BLaER1 (cell line): ENCODE measurements at regions not wholly inside any gene's neighbourhood (a gene's known extent, or its start where the extent isn't known, plus 50 kb on each side); places are given as distances from the start of the nearest gene placed in this dataset.

ENCODE experiments used
- H3K27ac ChIP-seq: shearing (Covaris generic); formaldehyde crosslinking; 2 replicates; pipeline ENCODE4 v1.8.1; 2022
- H3K27me3 ChIP-seq: shearing (Covaris generic); formaldehyde crosslinking; 2 replicates; pipeline ENCODE4 v1.8.1; 2022
- H3K36me3 ChIP-seq: shearing (Covaris generic); formaldehyde crosslinking; 2 replicates; pipeline ENCODE4 v1.8.1; 2022
- H3K4me1 ChIP-seq: shearing (Covaris generic); formaldehyde crosslinking; 2 replicates; pipeline ENCODE4 v1.8.1; 2022
- H3K4me2 ChIP-seq: shearing (Covaris generic); formaldehyde crosslinking; 2 replicates; pipeline ENCODE4 v1.8.1; 2022
- H3K4me3 ChIP-seq: shearing (Covaris generic); formaldehyde crosslinking; 2 replicates; pipeline ENCODE4 v1.8.1; 2022
- H3K9ac ChIP-seq: shearing (Covaris generic); formaldehyde crosslinking; 2 replicates; pipeline ENCODE4 v1.8.1; 2022
- H3K9me3 ChIP-seq: shearing (Covaris generic); formaldehyde crosslinking; 2 replicates; pipeline ENCODE4 v1.8.1; 2022
- H4K20me1 ChIP-seq: shearing (Covaris generic); formaldehyde crosslinking; 2 replicates; pipeline ENCODE4 v1.8.1; 2022
- Cebpa-rat ChIP-seq: shearing (Covaris generic); IDR thresholded peaks from 2 replicates; pipeline ENCODE4 v1.8.1; 2022

DNA sequence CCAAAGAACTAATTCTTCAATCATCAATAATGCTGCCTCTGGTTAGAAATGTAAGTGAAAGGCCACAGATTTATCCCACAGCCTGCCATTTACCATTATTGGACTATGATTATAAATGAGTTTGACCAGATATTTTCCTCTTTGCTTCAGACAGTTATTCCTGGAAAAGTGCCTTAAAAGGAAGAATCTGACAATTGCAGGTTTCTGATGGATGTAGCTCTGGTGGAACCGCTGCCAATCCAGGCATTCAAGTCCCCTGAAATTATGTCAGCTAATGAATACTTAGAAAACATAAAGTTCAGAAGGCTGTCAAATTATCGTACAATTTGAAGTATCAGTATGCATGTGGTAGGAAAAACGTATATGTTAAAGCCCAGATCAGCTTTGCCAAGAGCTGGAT, 78.2 kb upstream of the NR4A3 start:
- Histone ChIP-seq H4K20me1 (no peaks in the 10 kb centered on the region), H3K4me3 (no peak overlapping the region), H3K4me2 (no peak overlapping the region), H3K27me3 (no peaks in the 10 kb centered on the region), H3K36me3 (no peaks in the 10 kb centered on the region), H3K27ac (no peak overlapping the region), H3K4me1 (no peaks in the 10 kb centered on the region), H3K9me3 (no peaks in the 10 kb centered on the region), H3K9ac (no peak overlapping the region)
- no peak for TF ChIP-seq Cebpa-rat

DNA sequence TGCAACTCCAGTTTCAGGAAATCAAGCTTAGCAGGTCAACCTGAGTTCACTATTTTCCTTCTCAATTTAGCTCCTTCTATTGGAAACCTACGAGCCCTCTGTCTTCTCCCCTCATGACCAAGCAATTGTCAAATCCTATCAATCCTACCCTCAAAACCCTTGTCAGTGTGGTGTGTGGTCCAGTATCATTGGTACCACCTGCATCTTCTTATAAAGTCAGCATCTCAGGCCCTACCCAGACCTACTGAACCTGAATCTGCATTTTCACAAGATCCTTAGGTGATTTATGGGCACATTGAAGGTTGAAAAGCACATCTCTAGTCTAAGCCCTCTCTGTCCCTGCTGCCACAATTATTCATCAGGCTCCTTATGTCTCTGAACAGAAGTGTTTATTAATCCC, 77.6 kb upstream of the NR4A3 start:
- Histone ChIP-seq H3K4me2 (no peak overlapping the region), H3K9me3 (no peaks in the 10 kb centered on the region), H3K9ac (no peak overlapping the region), H3K36me3 (no peaks in the 10 kb centered on the region), H3K4me1 (no peaks in the 10 kb centered on the region), H3K27me3 (no peaks in the 10 kb centered on the region), H3K4me3 (no peak overlapping the region), H4K20me1 (no peaks in the 10 kb centered on the region), H3K27ac (no peak overlapping the region)
- TF ChIP-seq Cebpa-rat: no peak

DNA sequence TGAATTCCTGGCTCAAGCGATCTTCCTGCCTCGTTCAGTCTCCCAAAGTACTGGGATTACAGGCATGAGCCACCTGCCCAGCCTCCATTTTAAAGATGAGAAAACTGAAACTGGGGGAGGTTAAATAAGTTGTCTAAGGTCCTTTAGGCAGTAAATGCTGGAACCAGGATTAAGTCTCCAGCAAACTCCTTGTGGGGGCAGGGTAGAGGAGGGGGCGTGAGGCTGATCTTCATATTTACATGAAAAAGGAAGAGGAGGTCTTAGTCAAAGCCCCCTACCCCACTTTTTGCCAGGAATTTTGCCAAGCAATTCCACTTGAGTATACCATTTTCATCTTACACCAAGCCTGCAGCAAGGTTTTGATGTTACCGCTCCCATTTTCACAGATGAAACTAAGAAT, 76.6 kb upstream of the NR4A3 start:
- Histone ChIP-seq H3K4me1 (no peaks in the 10 kb centered on the region), H3K4me2 (no peak overlapping the region), H3K9ac (no peak overlapping the region), H3K36me3 (no peaks in the 10 kb centered on the region), H4K20me1 (no peaks in the 10 kb centered on the region), H3K27ac (no peak overlapping the region), H3K9me3 (no peaks in the 10 kb centered on the region), H3K27me3 (no peaks in the 10 kb centered on the region), H3K4me3 (no peak overlapping the region)
- no peak for TF ChIP-seq Cebpa-rat

DNA sequence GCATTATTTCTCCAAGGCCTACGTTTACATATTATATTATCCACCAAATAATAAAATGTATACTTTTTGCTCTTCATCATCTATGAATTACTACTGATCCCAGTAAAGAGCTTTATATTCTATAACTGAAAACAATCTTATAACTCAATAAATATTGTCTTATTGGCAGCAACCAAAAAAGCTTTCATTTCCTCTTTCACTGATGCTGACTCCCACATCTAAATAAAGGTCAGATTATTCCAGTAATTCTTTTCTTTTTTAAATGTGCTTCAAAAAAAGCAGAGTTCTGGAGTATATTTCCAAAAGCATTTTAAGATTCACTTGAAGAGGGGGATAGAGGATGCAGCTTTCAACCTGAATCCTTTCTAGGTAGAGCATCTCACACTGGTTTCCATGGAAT, 75.3 kb upstream of the NR4A3 start:
- no peak for TF ChIP-seq Cebpa-rat
- Histone ChIP-seq H3K27me3 (no peaks in the 10 kb centered on the region), H3K4me2 (no peak overlapping the region), H3K4me3 (no peak overlapping the region), H3K4me1 (no peaks in the 10 kb centered on the region), H3K27ac (no peak overlapping the region), H3K9ac (no peak overlapping the region), H3K36me3 (no peaks in the 10 kb centered on the region), H4K20me1 (no peaks in the 10 kb centered on the region), H3K9me3 (no peaks in the 10 kb centered on the region)

DNA sequence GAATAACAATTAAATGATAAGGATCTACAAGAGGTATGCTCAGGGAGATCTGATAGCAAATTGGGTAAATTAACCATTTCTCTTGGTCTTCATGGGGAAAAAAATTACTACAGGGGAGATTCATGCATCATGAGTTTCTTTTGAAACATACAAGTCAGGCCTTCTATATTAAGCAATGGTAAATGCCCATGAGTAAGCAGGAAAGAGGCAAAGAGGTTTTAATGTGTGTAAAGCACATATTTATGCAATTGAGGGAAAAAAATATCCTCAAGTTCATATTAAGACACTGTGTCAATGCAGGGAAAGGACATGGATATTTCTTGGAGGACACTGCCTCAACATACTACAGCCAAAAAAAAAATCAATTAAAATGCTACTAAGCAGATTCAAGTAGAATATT, 73.4 kb upstream of the NR4A3 start:
- Histone ChIP-seq H3K4me1 (no peaks in the 10 kb centered on the region), H3K9ac (no peak overlapping the region), H3K36me3 (no peaks in the 10 kb centered on the region), H3K27ac (no peak overlapping the region), H3K4me3 (no peak overlapping the region), H4K20me1 (no peaks in the 10 kb centered on the region), H3K27me3 (no peaks in the 10 kb centered on the region), H3K4me2 (no peak overlapping the region), H3K9me3 (no peaks in the 10 kb centered on the region)
- no peak for TF ChIP-seq Cebpa-rat

DNA sequence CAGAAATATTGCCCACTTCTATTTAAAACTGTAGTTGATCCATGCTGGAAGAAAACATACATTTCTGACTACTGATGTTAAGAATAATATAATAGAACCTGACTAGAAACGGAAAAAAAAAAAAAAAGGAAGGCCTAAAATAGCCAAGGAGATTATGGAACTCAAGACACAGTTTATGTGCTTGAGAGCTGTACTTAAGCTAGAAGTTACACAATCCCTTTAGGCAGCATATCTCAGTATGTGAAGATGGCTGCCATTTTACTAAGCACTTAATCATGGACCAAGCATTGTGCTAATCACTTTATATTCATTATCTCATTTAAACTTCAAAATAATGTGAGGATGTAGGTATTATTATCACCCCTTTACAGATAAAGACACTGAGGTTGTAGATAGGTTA, 73.0 kb upstream of the NR4A3 start:
- H3K9ac ChIP-seq: no peak overlapping the region
- no peak for TF ChIP-seq Cebpa-rat
- no peaks in the 10 kb centered on the region for H3K4me1 ChIP-seq
- no peak overlapping the region for H3K4me2 ChIP-seq
- no peaks in the 10 kb centered on the region for H3K27me3 ChIP-seq
- no peaks in the 10 kb centered on the region for H3K9me3 ChIP-seq
- H3K4me3 ChIP-seq: no peak overlapping the region
- no peaks in the 10 kb centered on the region for H4K20me1 ChIP-seq
- no peak overlapping the region for H3K27ac ChIP-seq
- H3K36me3 ChIP-seq: no peaks in the 10 kb centered on the region

GRCh38 chr9:99749641-99750040, 72.0 kb upstream of the NR4A3 start:
- Histone ChIP-seq H3K4me3 (no peak overlapping the region), H3K4me2 (no peak overlapping the region), H3K9me3 (no peaks in the 10 kb centered on the region), H3K9ac (no peak overlapping the region), H3K36me3 (no peaks in the 10 kb centered on the region), H3K27me3 (no peaks in the 10 kb centered on the region), H4K20me1 (no peaks in the 10 kb centered on the region), H3K4me1 (no peaks in the 10 kb centered on the region), H3K27ac (no peak overlapping the region)
- TF ChIP-seq Cebpa-rat: no peak

DNA sequence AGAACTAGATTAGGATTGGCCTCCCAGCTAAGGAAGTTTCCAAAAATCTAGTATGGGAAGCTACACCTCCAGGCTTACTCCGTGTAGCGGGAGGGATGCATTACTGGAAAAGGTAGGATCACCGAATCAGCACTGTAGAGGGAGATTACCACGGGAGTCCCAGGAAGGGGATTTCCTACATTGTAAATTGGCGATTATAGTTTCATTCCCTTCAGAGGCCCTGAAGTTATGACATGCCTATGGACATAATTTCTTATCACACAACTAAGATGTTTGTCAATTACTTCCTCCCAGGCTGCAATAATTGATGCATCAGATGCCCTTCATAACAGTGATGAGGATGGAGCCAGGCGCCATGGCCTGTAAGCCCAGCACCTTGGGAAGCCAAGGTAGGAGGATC, 71.2 kb upstream of the NR4A3 start:
- no peak for TF ChIP-seq Cebpa-rat
- no peak overlapping the region for H3K9ac ChIP-seq

DNA sequence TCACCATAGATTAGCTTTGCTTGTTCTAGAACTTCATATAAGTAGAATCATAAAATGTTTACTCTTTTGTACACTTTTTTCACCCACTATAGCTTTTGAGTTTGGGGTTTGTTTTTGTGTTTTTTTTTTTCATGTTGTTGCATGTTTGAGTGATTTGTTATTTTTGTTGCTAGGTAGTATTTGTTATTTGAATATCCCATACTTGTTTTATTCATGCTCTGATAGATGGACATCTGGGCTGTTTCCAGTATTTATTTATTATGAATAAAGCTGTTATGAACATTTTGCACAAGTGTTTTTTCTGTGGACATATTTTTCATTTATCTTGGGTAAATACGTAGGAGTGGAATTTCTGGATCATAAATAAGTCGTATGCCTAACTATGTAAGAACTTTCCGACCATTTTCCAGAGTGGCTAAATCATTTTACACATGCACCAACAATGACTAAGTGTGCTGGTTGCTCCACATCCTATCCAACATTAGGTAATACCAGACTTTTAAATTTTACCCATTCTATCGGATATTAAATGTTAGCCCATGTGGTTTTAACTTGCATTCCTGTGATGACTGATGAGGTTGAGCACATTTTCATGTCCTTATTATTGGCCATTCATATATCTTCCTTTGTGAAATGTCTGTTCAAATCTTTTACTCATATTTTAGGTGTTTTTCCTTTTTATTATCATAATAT, 69.1 kb upstream of the NR4A3 start:
- no peaks in the 10 kb centered on the region for H3K4me1 ChIP-seq
- no peaks in the 10 kb centered on the region for H3K27me3 ChIP-seq
- no peaks in the 10 kb centered on the region for H4K20me1 ChIP-seq
- no peaks in the 10 kb centered on the region for H3K9me3 ChIP-seq
- H3K36me3 ChIP-seq: no peaks in the 10 kb centered on the region
- no peak overlapping the region for H3K27ac ChIP-seq
- H3K9ac ChIP-seq: no peak overlapping the region
- no peak for TF ChIP-seq Cebpa-rat
- no peak overlapping the region for H3K4me2 ChIP-seq
- H3K4me3 ChIP-seq: no peak overlapping the region

More for the DNA sequence above, 71.2 kb upstream of the NR4A3 start:
- H4K20me1 ChIP-seq: no peaks in the 10 kb centered on the region
- H3K27me3 ChIP-seq: no peaks in the 10 kb centered on the region
- no peaks in the 10 kb centered on the region for H3K4me1 ChIP-seq
- H3K9me3 ChIP-seq: no peaks in the 10 kb centered on the region
- no peak overlapping the region for H3K27ac ChIP-seq
- H3K4me2 ChIP-seq: no peak overlapping the region
- H3K4me3 ChIP-seq: no peak overlapping the region
- H3K36me3 ChIP-seq: no peaks in the 10 kb centered on the region

DNA sequence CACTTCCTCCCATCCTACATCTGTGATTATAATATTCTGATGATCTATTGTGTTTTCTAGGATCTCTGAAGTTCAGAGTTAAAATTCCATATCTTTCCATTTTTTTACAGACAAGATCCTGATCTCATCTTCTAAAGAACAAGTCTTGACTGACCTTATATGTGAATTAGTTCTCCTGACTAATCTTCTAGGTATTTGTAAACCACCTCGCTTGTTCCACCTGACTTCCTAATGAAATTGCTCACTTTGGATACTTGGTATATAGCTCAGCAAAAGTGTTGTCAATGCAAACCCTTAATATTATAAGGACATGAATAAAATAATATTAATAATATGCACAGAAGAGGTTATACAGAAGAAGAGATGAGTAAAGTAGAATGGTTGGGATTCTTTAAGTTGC, 68.2 kb upstream of the NR4A3 start:
- Histone ChIP-seq H3K27me3 (no peaks in the 10 kb centered on the region), H3K4me2 (no peak overlapping the region), H3K4me3 (no peak overlapping the region), H3K27ac (no peak overlapping the region), H3K9ac (no peak overlapping the region), H3K36me3 (no peaks in the 10 kb centered on the region), H3K4me1 (no peaks in the 10 kb centered on the region), H4K20me1 (no peaks in the 10 kb centered on the region), H3K9me3 (no peaks in the 10 kb centered on the region)
- TF ChIP-seq Cebpa-rat: no peak

GRCh38 chr9:99760421-99760820, 61.3 kb upstream of the NR4A3 start:
- Histone ChIP-seq H3K9me3 (no peaks in the 10 kb centered on the region), H3K36me3 (no peaks in the 10 kb centered on the region), H3K4me2 (no peak overlapping the region), H4K20me1 (no peaks in the 10 kb centered on the region), H3K27me3 (no peaks in the 10 kb centered on the region), H3K9ac (no peak overlapping the region), H3K27ac (no peak overlapping the region), H3K4me1 (no peaks in the 10 kb centered on the region), H3K4me3 (no peak overlapping the region)
- TF ChIP-seq Cebpa-rat: no peak
